ENCODE measurements at regions not wholly inside any gene's neighbourhood (a gene's known extent, or its start where the extent isn't known, plus 50 kb on each side); places are given as distances from the start of the nearest gene placed in this dataset.

GRCh38 chr18:39647627-39648534 lies 2082.3 kb upstream of the CELF4 start:
- TF ChIP-seq REST (IDR thresholded peaks at IDR 0.05; ENCODE audit: insufficient read depth in 1 of 2, low read depth in 2 of 2, low read length in 2 of 2): no peak
- no peak for TF ChIP-seq TAF1 (IDR thresholded peaks at IDR 0.05; ENCODE audit: borderline replicate concordance, insufficient read depth, low read length)
- TF ChIP-seq SIN3A (IDR thresholded peaks at IDR 0.05; ENCODE audit: borderline replicate concordance, insufficient read depth, low read length): no peak
- TF ChIP-seq POLR2AphosphoS5 (IDR thresholded peaks at IDR 0.05; ENCODE audit: low read depth, low read length): no peak
- TF ChIP-seq FOXP2 (optimal IDR thresholded peaks at IDR 0.05; ENCODE audit: borderline replicate concordance, extremely low read depth, extremely low read length, insufficient read depth): no peak

Data from PFSK-1 (cell line).